Pancreas (tissue), 10 donors: ENCODE measurements at regions not wholly inside any gene's neighbourhood (a gene's known extent, or its start where the extent isn't known, plus 50 kb on each side); places are given as distances from the start of the nearest gene placed in this dataset.

Experiments used
- ATAC-seq, 4 donors: fragments of 200-7000 bp; cut with Tn5 transposase; one replicate each; pipeline versions ENCODE4 v1.8.0 to v1.9.1; 2020; ENCODE audit warnings: mild to moderate bottlenecking in 4 of 4, moderate library complexity in 4 of 4
- DNase-seq, 6 donors: peaks; one replicate each; pipeline ENCODE4 v3.0.0-alpha.2; 2020
- FAIRE-seq: peaks from 2 replicates; lab custom pipeline; 2012; peaks lifted over from hg19 to GRCh38; lab: Jason Lieb, UNC
- H3K27ac ChIP-seq, 4 donors: fragments of 200-600 bp; sonication (generic); 1 replicate in 3 of 4; 2 replicates in 1 of 4; pipeline versions ENCODE4 v1.5.0 to v1.8.0; 2020
- H3K27me3 ChIP-seq, 4 donors: fragments of 200-600 bp; one replicate each; pipeline ENCODE4 v1.8.0; 2021
- H3K36me3 ChIP-seq, 3 donors: fragments of 200-600 bp; sonication (generic) in 1 of 3; one replicate each; pipeline versions ENCODE4 v1.5.0 to v1.8.0; 2020 to 2021
- H3K4me1 ChIP-seq, 3 donors: fragments of 200-600 bp; one replicate each; pipeline ENCODE4 v1.8.0; 2021
- H3K4me3 ChIP-seq, 4 donors: fragments of 200-600 bp; sonication (generic) in 2 of 4; one replicate each; pipeline versions ENCODE4 v1.5.0 to v1.8.0; 2020 to 2021
- H3K9me3 ChIP-seq, 4 donors: fragments of 200-600 bp; one replicate each; pipeline ENCODE4 v1.8.0; 2021
- WGBS, 2 donors: extraction: QIAGEN DNeasy Blood & Tissue Kit; methylation state at CpG; one replicate each; pipeline ENCODE4 v1.1.7; 2013; 5-methylcytosine and 5-hydroxymethylcytosine counted together
- intact Hi-C, 3 donors: fragments of 100-400 bp; cut with DNase I; formaldehyde crosslinking; loops; one replicate each; pipeline versions ENCODE4 v1.11.1 to v1.14.2; 2022
- TF ChIP-seq, protein P1 (sequence below), 4 donors: fragments of 200-600 bp; sonication (generic) in 3 of 4; IDR thresholded peaks; one replicate each; pipeline versions ENCODE4 v1.5.0 to v1.8.0; 2021; ENCODE audit warnings: antibody characterized with exemption in 4 of 4
- donor health status: healthy with polysubstance abuse.
- donor health status: DM: no; HTN: no; CAD: no; lungs with moderate emphysema.
- donor health status: DM: no; HTN: no; CAD: no.
- donor health status: control.
- donor health status: control.
- donor health status: Bipolar disorder and iron deficiency.
- donor health status: DM: yes; HTN: yes; CAD: no.
- donor health status: DM: no; HTN: no; CAD: no.
- donor health status: DM: no; HTN: no; CAD: no.
- donor health status: DM: yes; HTN: yes; CAD: no.

DNA sequence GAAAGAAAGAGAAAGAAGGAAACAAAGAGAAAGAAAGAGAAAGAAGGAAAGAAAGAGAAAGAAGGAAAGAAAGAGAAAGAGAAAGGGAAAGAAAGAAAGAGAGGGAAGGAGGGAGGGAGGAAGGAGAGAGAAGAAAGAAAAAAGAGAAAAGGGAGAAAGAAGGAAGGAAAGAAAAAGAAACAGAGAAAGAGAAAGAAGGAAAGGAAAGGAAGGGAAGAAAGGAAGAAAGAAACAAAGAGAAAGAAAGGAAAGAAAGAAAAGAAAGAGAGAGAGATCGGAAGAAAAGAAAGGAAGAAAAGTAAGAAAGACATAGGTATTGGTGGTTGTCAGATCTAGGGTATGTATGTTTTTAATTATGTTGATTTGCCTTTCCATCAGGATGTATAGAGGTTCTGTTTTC, 342.3 kb downstream of the FOXG1 start:
- Histone ChIP-seq H3K4me3 (no peak overlapping the region), H3K9me3 (no peaks in the 10 kb centered on the region), H3K27me3 (no peaks in the 10 kb centered on the region), H3K27ac (no peak overlapping the region), H3K4me1 (no peaks in the 10 kb centered on the region), H3K36me3 (no peaks in the 10 kb centered on the region)
- intact Hi-C loops, result no loop called here
- no peak for ATAC-seq
- no peak for DNase-seq
- FAIRE-seq, result no peak
- WGBS, 2 donors, result 64 to 92% methylated on average over 1 of the region's 1 CpG
- TF ChIP-seq, protein P1, sequence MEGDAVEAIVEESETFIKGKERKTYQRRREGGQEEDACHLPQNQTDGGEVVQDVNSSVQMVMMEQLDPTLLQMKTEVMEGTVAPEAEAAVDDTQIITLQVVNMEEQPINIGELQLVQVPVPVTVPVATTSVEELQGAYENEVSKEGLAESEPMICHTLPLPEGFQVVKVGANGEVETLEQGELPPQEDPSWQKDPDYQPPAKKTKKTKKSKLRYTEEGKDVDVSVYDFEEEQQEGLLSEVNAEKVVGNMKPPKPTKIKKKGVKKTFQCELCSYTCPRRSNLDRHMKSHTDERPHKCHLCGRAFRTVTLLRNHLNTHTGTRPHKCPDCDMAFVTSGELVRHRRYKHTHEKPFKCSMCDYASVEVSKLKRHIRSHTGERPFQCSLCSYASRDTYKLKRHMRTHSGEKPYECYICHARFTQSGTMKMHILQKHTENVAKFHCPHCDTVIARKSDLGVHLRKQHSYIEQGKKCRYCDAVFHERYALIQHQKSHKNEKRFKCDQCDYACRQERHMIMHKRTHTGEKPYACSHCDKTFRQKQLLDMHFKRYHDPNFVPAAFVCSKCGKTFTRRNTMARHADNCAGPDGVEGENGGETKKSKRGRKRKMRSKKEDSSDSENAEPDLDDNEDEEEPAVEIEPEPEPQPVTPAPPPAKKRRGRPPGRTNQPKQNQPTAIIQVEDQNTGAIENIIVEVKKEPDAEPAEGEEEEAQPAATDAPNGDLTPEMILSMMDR (IDR thresholded peaks at IDR 0.05), result no peak

GRCh38 chr14:29109589-29109988, 343.0 kb downstream of the FOXG1 start:
- H3K27ac ChIP-seq, result no peak overlapping the region
- 60 to 76% methylated on average over 1 of the region's 1 CpG for WGBS, 2 donors
- H3K36me3 ChIP-seq, result no peaks in the 10 kb centered on the region
- DNase-seq (no peak), FAIRE-seq (no peak), ATAC-seq (no peak)
- no peak overlapping the region for H3K4me3 ChIP-seq
- H3K4me1 ChIP-seq, result no peaks in the 10 kb centered on the region
- TF ChIP-seq, protein P1 (IDR thresholded peaks at IDR 0.05), result no peak
- H3K27me3 ChIP-seq, result no peaks in the 10 kb centered on the region
- intact Hi-C loops, result no loop called here
- no peaks in the 10 kb centered on the region for H3K9me3 ChIP-seq

DNA sequence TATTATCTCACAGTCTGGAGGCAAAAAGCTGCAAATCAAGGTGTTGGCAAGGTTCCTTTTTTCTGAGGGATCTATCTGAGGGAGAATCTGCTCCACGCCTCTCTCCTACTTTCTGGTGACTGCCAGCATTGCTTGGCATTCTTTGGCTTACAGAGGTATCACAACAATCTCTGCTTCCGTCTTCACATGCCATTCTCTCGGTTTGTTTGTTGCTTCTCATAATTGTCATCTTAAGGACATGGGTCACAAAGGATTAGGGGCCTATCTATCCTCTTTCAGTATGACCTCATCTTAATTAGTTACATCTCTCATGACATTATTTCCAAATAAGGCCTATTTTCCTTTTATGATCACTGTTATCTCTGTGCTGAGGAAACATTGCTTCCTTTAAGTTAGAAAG, 345.0 kb downstream of the FOXG1 start:
- Histone ChIP-seq H3K36me3 (no peaks in the 10 kb centered on the region), H3K4me3 (no peak overlapping the region), H3K27me3 (no peaks in the 10 kb centered on the region), H3K4me1 (no peaks in the 10 kb centered on the region), H3K9me3 (no peaks in the 10 kb centered on the region), H3K27ac (no peak overlapping the region)
- DNase-seq (no peak), ATAC-seq (no peak), FAIRE-seq (no peak)
- intact Hi-C loops, result no loop called here
- WGBS, 2 donors, result 31 to 32% methylated on average over 3 of the region's 3 CpGs
- TF ChIP-seq, protein P1 (IDR thresholded peaks at IDR 0.05), result no peak

DNA sequence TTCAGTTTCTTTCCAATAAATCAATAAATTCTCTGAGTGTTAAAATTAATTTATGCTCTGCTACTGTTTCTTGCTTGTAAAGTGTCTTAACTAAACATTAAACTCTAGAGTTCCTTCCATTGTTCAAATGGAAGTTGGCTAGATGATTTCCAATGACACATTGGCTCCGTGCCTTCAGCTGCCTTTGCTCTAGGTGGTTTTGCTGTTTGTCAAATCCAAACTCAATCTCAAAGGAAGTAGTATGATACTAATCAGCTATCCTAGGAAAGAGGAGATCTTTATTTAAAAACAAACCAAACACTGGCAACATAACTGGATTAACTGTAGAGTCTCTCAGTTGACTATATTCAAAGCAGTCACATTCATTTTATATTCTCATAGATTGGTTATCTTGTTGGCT, 356.4 kb downstream of the FOXG1 start:
- no peak for ATAC-seq
- no peaks in the 10 kb centered on the region for H3K27me3 ChIP-seq
- H3K4me3 ChIP-seq, result no peak overlapping the region
- H3K4me1 ChIP-seq, result no peaks in the 10 kb centered on the region
- intact Hi-C loops, result no loop called here
- WGBS, 2 donors, result 46 to 67% methylated on average over 1 of the region's 1 CpG
- no peak for FAIRE-seq
- no peaks in the 10 kb centered on the region for H3K9me3 ChIP-seq
- no peak for DNase-seq
- H3K27ac ChIP-seq, result no peak overlapping the region
- TF ChIP-seq, protein P1 (IDR thresholded peaks at IDR 0.05), result no peak
- no peaks in the 10 kb centered on the region for H3K36me3 ChIP-seq

DNA sequence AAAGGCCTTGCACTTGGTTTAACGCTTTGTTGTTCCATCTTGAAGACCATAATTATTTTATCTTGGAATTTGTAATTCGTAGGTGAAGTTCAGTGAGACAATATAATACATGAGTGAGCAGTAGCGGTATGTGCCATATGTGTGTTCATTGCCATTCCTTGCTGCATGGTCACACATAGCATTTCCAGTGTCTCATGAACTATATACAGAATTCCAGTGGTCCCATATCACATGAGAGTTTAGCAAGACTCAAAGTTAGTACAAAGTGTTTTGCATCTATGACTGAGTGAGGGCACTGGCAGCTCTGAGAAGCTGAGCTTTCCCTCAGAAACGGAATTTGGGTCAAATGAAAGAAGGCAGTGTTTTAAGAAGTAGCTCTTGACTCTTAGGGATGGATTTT, 359.8 kb downstream of the FOXG1 start:
- H3K36me3 ChIP-seq, result no peaks in the 10 kb centered on the region
- no peak overlapping the region for H3K27ac ChIP-seq
- TF ChIP-seq, protein P1 (IDR thresholded peaks at IDR 0.05), result no peak
- no peak for ATAC-seq
- 56 to 68% methylated on average over 4 of the region's 4 CpGs for WGBS, 2 donors
- DNase-seq, result no peak
- H3K4me1 ChIP-seq, result no peaks in the 10 kb centered on the region
- intact Hi-C loops, result no loop called here
- FAIRE-seq, result no peak
- no peaks in the 10 kb centered on the region for H3K27me3 ChIP-seq
- no peaks in the 10 kb centered on the region for H3K9me3 ChIP-seq
- no peak overlapping the region for H3K4me3 ChIP-seq
